Transverse colon (tissue), 4 donors: ENCODE measurements at regions not wholly inside any gene's neighbourhood (a gene's known extent, or its start where the extent isn't known, plus 50 kb on each side); places are given as distances from the start of the nearest gene placed in this dataset.

Source experiments
- DNase-seq: peaks from one replicate; pipeline ENCODE4 v3.0.0-alpha.2; 2019
- H3K27ac ChIP-seq, 4 donors: fragments of 200-600 bp; sonication (generic); 2 replicates each; pipeline ENCODE4 v1.5.1; 2016 to 2018; ENCODE audit warnings: inconsistent platforms in 4 of 4
- H3K27me3 ChIP-seq: fragments of 200-600 bp; sonication (generic); 2 replicates; pipeline ENCODE4 v1.5.1; 2017; ENCODE audit warnings: inconsistent platforms
- H3K36me3 ChIP-seq, 4 donors: fragments of 200-600 bp; sonication (generic); 2 replicates each; pipeline ENCODE4 v1.5.1; 2017 to 2019; ENCODE audit warnings: inconsistent platforms in 4 of 4
- H3K4me1 ChIP-seq, 4 donors: fragments of 200-600 bp; sonication (generic); 2 replicates each; pipeline ENCODE4 v1.5.1; 2017 to 2020; ENCODE audit warnings: inconsistent platforms in 4 of 4
- H3K4me3 ChIP-seq, 4 donors: fragments of 200-600 bp; sonication (generic); 1 replicate in 1 of 4; 2 replicates in 3 of 4; pipeline versions ENCODE4 v1.5.1 to v1.6.1; 2017 to 2019; ENCODE audit warnings: inconsistent platforms in 4 of 4
- H3K9me3 ChIP-seq, 2 donors: fragments of 200-600 bp; sonication (generic); 2 replicates each; pipeline ENCODE4 v1.5.1; 2017 to 2019; ENCODE audit warnings: inconsistent platforms in 2 of 2
- EP300 ChIP-seq: sonication (generic); formaldehyde crosslinking; IDR thresholded peaks from one replicate; pipeline ENCODE4 v1.6.1; 2017; ENCODE audit warnings: antibody characterized with exemption, low read depth
- POLR2A ChIP-seq: fragments of 450-650 bp; IDR thresholded peaks from one replicate; pipeline ENCODE4 v1.6.1; 2016; ENCODE audit warnings: antibody characterized with exemption, mild to moderate bottlenecking, moderate library complexity
- POLR2AphosphoS5 ChIP-seq, 3 donors: sonication (generic); formaldehyde crosslinking; IDR thresholded peaks; one replicate each; pipeline ENCODE4 v1.6.1; 2016; ENCODE audit warnings: antibody characterized with exemption in 3 of 3
- WGBS, 2 donors: methylation state at CpG; one replicate each; pipeline ENCODE4 v1.1.5; 2018; ENCODE audit warnings: low coverage in 1 of 2; 5-methylcytosine and 5-hydroxymethylcytosine counted together
- in situ Hi-C, 4 donors: fragments of 200-750 bp; cut with MboI; loops; one replicate each; pipeline versions ENCODE4 v1.15.0 to v1.15.1; 2017; ENCODE audit warnings: low sequenced_read_pairs in 3 of 4, low pct_ligation_motif_present in 1 of 4, low pct_unique_long_range_greater_than_20kb in 1 of 4
- intact Hi-C: fragments of 100-400 bp; cut with DNase I; formaldehyde crosslinking; loops from one replicate; pipeline ENCODE4 v1.15.1; 2023; ENCODE audit warnings: low total_unique reads
- TF ChIP-seq, protein P1 (sequence below), 5 experiments: fragments of 200-600 bp in 3 of 5; fragments of 450-650 bp in 2 of 5; sonication (generic) in 3 of 5; IDR thresholded peaks; 1 replicate in 2 of 5; 2 replicates in 3 of 5; pipeline ENCODE4 v1.5.1; 2016 to 2017; ENCODE audit warnings: antibody characterized with exemption in 5 of 5, inconsistent platforms in 3 of 5, mild to moderate bottlenecking in 2 of 5, moderate library complexity in 1 of 5

DNA sequence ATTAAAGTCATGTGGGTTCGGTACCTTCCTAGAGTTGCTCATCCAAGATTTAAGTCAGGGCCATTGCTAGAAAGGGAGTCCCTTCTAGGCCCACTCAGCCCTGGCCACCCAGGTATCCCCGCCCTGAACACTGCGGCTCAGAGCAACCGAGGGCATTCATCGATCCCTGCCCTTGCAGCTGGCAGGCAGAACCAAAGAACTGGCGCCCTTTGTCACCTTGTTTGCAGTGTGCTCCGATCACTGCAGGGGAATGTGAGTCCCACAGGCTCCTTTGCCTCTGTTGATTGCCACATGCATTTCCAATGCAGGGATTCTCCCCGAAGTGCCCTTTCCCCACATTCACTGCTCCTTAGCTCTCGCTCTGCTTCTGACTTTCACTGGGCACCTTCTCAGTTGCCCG lies 108.5 kb downstream of the CMPK2 start:
- H3K27ac ChIP-seq = no peak overlapping the region
- in situ Hi-C loops = loop anchor here in 1 of 4 donors (25.0 kb wide), 1 partner anchor 420 kb away; no protein-coding TSS in a partner anchor
- H3K36me3 ChIP-seq = no peaks in the 10 kb centered on the region
- H3K27me3 ChIP-seq = no peaks in the 10 kb centered on the region
- no peaks in the 10 kb centered on the region for H3K9me3 ChIP-seq
- intact Hi-C loops = no loop called here
- TF ChIP-seq EP300 (no peak), POLR2A (no peak), POLR2AphosphoS5 (IDR thresholded peaks at IDR 0.05) (no peak)
- TF ChIP-seq, protein P1, sequence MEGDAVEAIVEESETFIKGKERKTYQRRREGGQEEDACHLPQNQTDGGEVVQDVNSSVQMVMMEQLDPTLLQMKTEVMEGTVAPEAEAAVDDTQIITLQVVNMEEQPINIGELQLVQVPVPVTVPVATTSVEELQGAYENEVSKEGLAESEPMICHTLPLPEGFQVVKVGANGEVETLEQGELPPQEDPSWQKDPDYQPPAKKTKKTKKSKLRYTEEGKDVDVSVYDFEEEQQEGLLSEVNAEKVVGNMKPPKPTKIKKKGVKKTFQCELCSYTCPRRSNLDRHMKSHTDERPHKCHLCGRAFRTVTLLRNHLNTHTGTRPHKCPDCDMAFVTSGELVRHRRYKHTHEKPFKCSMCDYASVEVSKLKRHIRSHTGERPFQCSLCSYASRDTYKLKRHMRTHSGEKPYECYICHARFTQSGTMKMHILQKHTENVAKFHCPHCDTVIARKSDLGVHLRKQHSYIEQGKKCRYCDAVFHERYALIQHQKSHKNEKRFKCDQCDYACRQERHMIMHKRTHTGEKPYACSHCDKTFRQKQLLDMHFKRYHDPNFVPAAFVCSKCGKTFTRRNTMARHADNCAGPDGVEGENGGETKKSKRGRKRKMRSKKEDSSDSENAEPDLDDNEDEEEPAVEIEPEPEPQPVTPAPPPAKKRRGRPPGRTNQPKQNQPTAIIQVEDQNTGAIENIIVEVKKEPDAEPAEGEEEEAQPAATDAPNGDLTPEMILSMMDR (IDR thresholded peaks at IDR 0.05) = no peak
- H3K4me3 ChIP-seq = no peak overlapping the region
- no peak for DNase-seq
- no peaks in the 10 kb centered on the region for H3K4me1 ChIP-seq
- 86 to 92% methylated on average over 2 to 10 of the region's 10 CpGs for WGBS, 2 donors

DNA sequence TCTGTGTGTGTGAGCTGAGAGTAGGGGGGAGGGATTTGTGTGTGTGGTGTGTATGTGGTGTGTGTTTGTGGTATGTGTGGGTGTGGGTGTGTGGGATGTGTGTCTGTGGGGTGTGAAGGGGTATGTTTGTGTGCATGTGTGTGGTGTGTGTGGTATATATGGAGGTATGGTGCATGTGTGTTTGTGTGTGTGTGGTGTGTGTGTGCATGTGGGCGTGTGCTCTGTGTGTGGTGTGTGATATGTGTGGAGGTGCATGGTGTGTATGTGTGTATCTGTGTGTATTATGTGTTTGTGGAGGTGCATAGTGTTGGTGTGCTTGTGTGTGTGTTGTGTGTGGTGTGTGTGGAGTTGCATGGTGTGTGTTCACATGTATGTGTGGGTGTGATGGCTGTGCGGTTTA lies 106.0 kb downstream of the CMPK2 start:
- Histone ChIP-seq H3K27ac (no peak overlapping the region), H3K4me3 (no peak overlapping the region), H3K36me3 (no peaks in the 10 kb centered on the region), H3K9me3 (no peaks in the 10 kb centered on the region), H3K4me1 (no peaks in the 10 kb centered on the region), H3K27me3 (no peaks in the 10 kb centered on the region)
- no peak for DNase-seq
- 91% methylated on average over 2 of the region's 2 CpGs; no CpG with 5 or more reads in 1 of the 2 donors for WGBS, 2 donors
- intact Hi-C loops = no loop called here
- in situ Hi-C loops = loop anchor here in 1 of 4 donors (25.0 kb wide), 1 partner anchor 422 kb away; no protein-coding TSS in a partner anchor
- TF ChIP-seq, protein P1 (IDR thresholded peaks at IDR 0.05) = no peak
- no peak for TF ChIP-seq POLR2AphosphoS5 (IDR thresholded peaks at IDR 0.05)
- no peak for TF ChIP-seq POLR2A
- TF ChIP-seq EP300 = no peak

DNA sequence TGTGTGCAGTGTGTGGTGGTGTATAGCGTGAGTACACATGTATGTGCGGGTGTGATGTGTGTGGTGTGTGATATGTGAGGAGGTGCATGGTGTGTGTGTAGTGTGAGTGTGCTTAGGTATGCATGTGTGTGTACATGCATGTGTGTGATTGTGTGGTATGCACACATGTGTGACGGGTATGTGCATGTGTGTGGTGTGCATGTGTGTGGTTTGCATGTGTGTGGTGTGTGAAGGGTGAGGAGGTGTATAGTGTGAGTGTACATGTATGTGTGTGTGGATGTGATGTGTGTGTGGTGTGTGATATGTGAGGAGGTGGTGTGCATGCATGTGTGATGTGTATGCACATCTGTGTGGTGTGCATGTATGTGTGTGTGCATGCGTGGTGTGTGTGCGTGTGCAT lies 105.6 kb downstream of the CMPK2 start:
- H3K9me3 ChIP-seq = no peaks in the 10 kb centered on the region
- intact Hi-C loops = no loop called here
- no peaks in the 10 kb centered on the region for H3K4me1 ChIP-seq
- H3K4me3 ChIP-seq = no peak overlapping the region
- TF ChIP-seq POLR2A (no peak), EP300 (no peak), POLR2AphosphoS5 (IDR thresholded peaks at IDR 0.05) (no peak)
- TF ChIP-seq, protein P1 (IDR thresholded peaks at IDR 0.05) = no peak
- no peaks in the 10 kb centered on the region for H3K27me3 ChIP-seq
- in situ Hi-C loops = loop anchor here in 1 of 4 donors (25.0 kb wide), 1 partner anchor 423 kb away; no protein-coding TSS in a partner anchor
- no peak for DNase-seq
- H3K27ac ChIP-seq = no peak overlapping the region
- WGBS, 2 donors = 83 to 93% methylated on average over 3 to 5 of the region's 5 CpGs
- H3K36me3 ChIP-seq = no peaks in the 10 kb centered on the region

DNA sequence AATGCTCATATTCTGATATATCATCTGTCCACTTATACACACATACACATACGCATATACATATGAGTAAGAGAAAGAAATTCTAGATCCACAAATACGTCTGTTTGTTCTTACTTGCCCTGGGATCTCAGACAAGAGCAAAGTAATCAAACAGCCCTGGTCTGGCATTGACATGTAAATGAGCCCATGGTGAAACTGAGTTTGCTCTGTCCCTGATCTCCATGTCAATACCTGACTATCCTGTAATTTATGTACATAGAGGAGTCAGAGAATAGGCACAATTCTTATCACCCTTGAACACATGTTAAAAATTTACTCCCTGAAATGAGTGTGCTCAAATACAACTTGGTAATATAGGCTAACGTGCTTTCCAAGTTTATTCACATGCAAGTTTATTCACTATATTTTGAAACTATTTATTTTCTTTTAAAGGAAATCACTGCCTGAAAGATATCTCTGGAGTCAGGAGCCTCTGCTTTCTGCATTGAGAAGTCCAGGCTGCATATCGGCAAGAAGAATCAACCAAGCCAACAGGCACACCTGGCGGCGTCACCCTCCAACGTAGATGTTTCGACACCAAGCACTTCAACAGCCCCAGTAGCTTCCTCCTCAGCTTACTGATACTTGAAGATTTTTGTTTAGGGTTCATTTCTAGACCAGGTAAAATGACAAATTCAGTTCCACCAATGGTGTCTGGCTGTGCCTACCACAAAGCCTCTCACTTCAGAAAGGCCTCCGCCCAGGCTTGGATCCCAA lies 100.6 kb downstream of the CMPK2 start:
- WGBS, 2 donors = 78 to 85% methylated on average over 4 to 9 of the region's 9 CpGs
- Histone ChIP-seq H3K36me3 (no peaks in the 10 kb centered on the region), H3K4me3 (no peak overlapping the region), H3K4me1 (no peaks in the 10 kb centered on the region), H3K27ac (no peak overlapping the region), H3K27me3 (no peaks in the 10 kb centered on the region), H3K9me3 (no peaks in the 10 kb centered on the region)
- intact Hi-C loops = no loop called here
- in situ Hi-C loops = loop anchor here in 1 of 4 donors (25.0 kb wide), 1 partner anchor 428 kb away; no protein-coding TSS in a partner anchor
- DNase-seq = no peak
- TF ChIP-seq, protein P1 (IDR thresholded peaks at IDR 0.05) = no peak
- no peak for TF ChIP-seq POLR2A
- TF ChIP-seq POLR2AphosphoS5 (IDR thresholded peaks at IDR 0.05) = no peak
- TF ChIP-seq EP300 = no peak
